Mesothelial cell of epicardium (in vitro differentiated cells): ENCODE measurements at regions not wholly inside any gene's neighbourhood (a gene's known extent, or its start where the extent isn't known, plus 50 kb on each side); places are given as distances from the start of the nearest gene placed in this dataset.
A peak's percentile ranks its signal among the peaks of the same experiment; 100 is the strongest.

Experiments
- DNase-seq, 2 experiments: peaks; one replicate each; pipeline ENCODE4 v3.0.0; 2021; ENCODE audit warnings: low spot score in 2 of 2; ENCODE audit not compliant: unreplicated experiment in 2 of 2
- H3K27ac Mint-ChIP-seq: 2 replicates; pipeline ENCODE4 v1.8.0; 2021; ENCODE audit warnings: mixed read lengths
- H3K27me3 Mint-ChIP-seq: 2 replicates; pipeline ENCODE4 v1.8.0; 2021; ENCODE audit warnings: low read depth, mixed read lengths
- H3K36me3 Mint-ChIP-seq: 2 replicates; pipeline ENCODE4 v1.8.0; 2021; ENCODE audit warnings: mixed read lengths
- H3K4me1 Mint-ChIP-seq: 2 replicates; pipeline ENCODE4 v1.8.0; 2021; ENCODE audit warnings: mixed read lengths
- H3K4me3 Mint-ChIP-seq: 2 replicates; pipeline ENCODE4 v1.8.0; 2021; ENCODE audit warnings: mild to moderate bottlenecking, moderate library complexity, mixed read lengths
- H3K9me3 Mint-ChIP-seq: 2 replicates; pipeline ENCODE4 v1.8.0; 2021; ENCODE audit warnings: mixed read lengths
- TF ChIP-seq, protein P1 (sequence below): fragments of 200-600 bp; sonication (generic); IDR thresholded peaks from one replicate; pipeline ENCODE4 v1.5.0; 2021; ENCODE audit warnings: antibody characterized with exemption; ENCODE audit not compliant: unreplicated experiment

- Mint-ChIP-seq H3K4me1 (peaks cover 25% of the 10 kb centered on the region), H3K27ac (peak overlapping the region; percentile 14), H3K27me3 (no peaks in the 10 kb centered on the region), H3K9me3 (peaks cover 31% of the 10 kb centered on the region), H3K36me3 (peaks cover 16% of the 10 kb centered on the region), H3K4me3 (no peak overlapping the region)
- no peak for DNase-seq
- TF ChIP-seq, protein P1, sequence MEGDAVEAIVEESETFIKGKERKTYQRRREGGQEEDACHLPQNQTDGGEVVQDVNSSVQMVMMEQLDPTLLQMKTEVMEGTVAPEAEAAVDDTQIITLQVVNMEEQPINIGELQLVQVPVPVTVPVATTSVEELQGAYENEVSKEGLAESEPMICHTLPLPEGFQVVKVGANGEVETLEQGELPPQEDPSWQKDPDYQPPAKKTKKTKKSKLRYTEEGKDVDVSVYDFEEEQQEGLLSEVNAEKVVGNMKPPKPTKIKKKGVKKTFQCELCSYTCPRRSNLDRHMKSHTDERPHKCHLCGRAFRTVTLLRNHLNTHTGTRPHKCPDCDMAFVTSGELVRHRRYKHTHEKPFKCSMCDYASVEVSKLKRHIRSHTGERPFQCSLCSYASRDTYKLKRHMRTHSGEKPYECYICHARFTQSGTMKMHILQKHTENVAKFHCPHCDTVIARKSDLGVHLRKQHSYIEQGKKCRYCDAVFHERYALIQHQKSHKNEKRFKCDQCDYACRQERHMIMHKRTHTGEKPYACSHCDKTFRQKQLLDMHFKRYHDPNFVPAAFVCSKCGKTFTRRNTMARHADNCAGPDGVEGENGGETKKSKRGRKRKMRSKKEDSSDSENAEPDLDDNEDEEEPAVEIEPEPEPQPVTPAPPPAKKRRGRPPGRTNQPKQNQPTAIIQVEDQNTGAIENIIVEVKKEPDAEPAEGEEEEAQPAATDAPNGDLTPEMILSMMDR, result no peak
Measured at GRCh38 chr2:128727914-128728313, 409.2 kb upstream of the HS6ST1 start.

- peaks cover 33% of the 10 kb centered on the region for H3K4me1 Mint-ChIP-seq
Measured at GRCh38 chr2:128729051-128729450, 410.4 kb upstream of the HS6ST1 start.

DNA sequence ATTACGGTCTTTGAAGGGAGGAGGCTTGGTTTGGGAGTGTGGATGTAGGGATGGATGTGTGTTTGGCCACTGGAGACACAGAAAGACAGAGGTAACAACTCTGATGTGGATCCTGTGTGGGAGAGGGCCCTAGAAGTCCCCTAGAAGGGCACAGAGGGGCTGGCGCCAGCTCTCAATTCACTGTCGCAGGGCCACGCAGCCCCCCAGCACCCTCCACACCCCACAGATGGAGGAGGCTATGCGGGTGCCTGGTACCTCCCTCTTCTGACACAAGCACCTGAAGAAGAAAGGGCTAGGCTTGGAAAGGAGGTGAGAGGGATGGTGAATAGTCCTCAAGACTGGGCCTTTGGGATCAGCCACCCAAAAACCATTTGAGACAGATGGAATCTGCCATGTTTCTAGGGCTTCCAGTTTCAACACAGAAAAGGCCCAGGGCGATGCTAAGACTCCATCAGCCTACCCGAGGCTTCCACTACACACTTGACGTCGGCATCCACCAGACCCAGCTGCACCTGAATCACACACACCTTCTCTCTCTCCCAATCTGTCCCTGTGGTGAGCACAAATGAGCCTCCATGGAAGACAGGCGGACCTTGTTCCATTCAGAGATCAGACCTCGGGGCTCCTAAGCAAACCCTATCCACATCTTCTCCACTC lies 413.5 kb upstream of the HS6ST1 start:
- H3K4me3 Mint-ChIP-seq, result no peak overlapping the region
- no peak for DNase-seq
- H3K27ac Mint-ChIP-seq, result no peak overlapping the region
- TF ChIP-seq, protein P1, result no peak
- H3K9me3 Mint-ChIP-seq, result peaks cover 25% of the 10 kb centered on the region
- no peaks in the 10 kb centered on the region for H3K27me3 Mint-ChIP-seq
- peaks cover 37% of the 10 kb centered on the region for H3K4me1 Mint-ChIP-seq
- H3K36me3 Mint-ChIP-seq, result peaks cover 16% of the 10 kb centered on the region

More at GRCh38 chr2:128729051-128729450, 410.4 kb upstream of the HS6ST1 start:
- no peak overlapping the region for H3K27ac Mint-ChIP-seq
- TF ChIP-seq, protein P1, result no peak
- H3K36me3 Mint-ChIP-seq, result peaks cover 16% of the 10 kb centered on the region
- no peak for DNase-seq
- no peak overlapping the region for H3K4me3 Mint-ChIP-seq
- peaks cover 25% of the 10 kb centered on the region for H3K9me3 Mint-ChIP-seq
- no peaks in the 10 kb centered on the region for H3K27me3 Mint-ChIP-seq

GRCh38 chr2:128732976-128733431 lies 414.3 kb upstream of the HS6ST1 start:
- Mint-ChIP-seq H3K9me3 (peaks cover 25% of the 10 kb centered on the region), H3K27ac (no peak overlapping the region), H3K4me1 (peaks cover 34% of the 10 kb centered on the region), H3K4me3 (no peak overlapping the region), H3K27me3 (no peaks in the 10 kb centered on the region), H3K36me3 (peaks cover 14% of the 10 kb centered on the region)
- TF ChIP-seq, protein P1, result no peak
- no peak for DNase-seq

- no peak overlapping the region for H3K4me3 Mint-ChIP-seq
- peaks cover 20% of the 10 kb centered on the region for H3K9me3 Mint-ChIP-seq
- no peak overlapping the region for H3K27ac Mint-ChIP-seq
- TF ChIP-seq, protein P1, result no peak
- H3K4me1 Mint-ChIP-seq, result peaks cover 36% of the 10 kb centered on the region
- no peaks in the 10 kb centered on the region for H3K27me3 Mint-ChIP-seq
- H3K36me3 Mint-ChIP-seq, result peaks cover 10% of the 10 kb centered on the region
- DNase-seq, result no peak
Measured at GRCh38 chr2:128733450-128733849, 414.8 kb upstream of the HS6ST1 start.
